ENCODE measurements at regions not wholly inside any gene's neighbourhood (a gene's known extent, or its start where the extent isn't known, plus 50 kb on each side); places are given as distances from the start of the nearest gene placed in this dataset.

DNA sequence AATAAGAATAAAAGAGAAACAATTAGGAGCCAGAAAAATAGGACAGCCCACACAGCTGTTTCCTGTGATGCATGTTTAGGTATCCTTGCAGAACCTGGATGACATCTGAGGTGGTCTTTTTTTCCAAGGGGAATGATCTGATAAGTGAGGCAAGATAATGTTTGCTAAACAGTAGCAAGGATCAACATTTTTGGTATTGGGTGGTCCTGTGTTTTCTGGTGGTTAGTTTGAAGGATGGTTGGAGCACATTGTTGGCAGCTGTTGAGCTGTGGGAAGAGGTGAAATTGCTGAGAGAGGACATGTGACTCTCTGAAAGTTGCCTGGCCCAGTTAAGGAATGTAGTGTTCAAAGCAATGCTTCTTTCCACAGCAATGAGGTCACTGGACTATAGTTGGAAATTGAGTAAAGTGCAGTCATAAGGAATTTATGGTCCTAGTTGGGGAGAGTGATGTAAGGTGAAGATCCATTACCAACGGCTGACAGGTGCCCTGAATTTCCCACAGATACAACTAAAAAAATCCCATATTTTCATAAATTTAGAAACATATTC lies 270.2 kb upstream of the IMPG1 start:
- DNase-seq, result no peak

DNA sequence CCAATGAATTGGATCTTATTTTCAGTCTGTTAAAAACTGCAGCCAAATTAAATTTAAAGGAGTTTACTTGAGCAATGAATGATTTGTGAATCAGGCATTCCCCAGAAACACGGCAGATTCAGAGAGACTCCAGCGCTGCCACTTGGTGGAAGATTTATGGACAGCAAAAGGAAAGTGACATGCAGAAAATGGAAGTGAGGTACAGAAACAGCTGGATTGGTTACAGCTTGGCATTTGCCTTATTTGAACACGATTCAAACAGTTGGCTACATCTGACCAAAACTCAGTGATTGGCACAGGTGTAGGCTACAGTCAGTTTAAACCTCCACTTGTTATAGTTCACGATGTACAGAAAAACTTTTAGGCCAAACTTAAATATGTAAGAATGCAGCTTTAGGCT lies 257.6 kb upstream of the IMPG1 start:
- DNase-seq, result no peak

DNA sequence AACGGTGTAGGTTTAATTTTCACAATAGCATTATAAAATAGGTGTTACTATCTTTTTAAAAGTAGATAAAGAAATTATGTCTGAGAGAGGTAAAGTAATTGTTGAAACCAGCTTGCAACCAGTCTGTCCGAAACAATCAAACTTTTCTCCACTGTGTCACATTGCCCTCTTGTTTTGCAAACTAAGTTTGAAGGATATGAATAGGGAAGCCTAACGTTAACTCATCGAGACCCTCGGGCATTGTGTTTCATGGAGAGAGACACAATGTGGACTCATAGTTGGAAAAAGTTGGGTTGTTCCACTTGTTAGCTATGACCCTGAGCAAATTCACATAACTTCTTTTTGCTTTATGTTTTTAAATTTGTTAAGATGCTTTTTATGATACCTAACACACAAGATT lies 254.4 kb upstream of the IMPG1 start:
- no peak for DNase-seq
